Stimulated activated CD4-positive, alpha-beta T cell treated with anti-CD3 and anti-CD28 coated beads, TNF-alpha, amount 100 ng/mL, for 24 hours (primary cell): ENCODE measurements at regions not wholly inside any gene's neighbourhood (a gene's known extent, or its start where the extent isn't known, plus 50 kb on each side); places are given as distances from the start of the nearest gene placed in this dataset.
"Not testable (repeated sequence)": the region's sequence is repeated elsewhere in the genome, so short reads cannot be mapped to it uniquely, and the experiment has no call there.

ENCODE experiments used
- DNase-seq, 3 experiments: peaks; one replicate each; pipeline ENCODE4 v3.0.0-alpha.2; 2020; ENCODE audit warnings: low read depth in 3 of 3

- no peak for DNase-seq
These were observed 101.2 kb upstream of the SMAD3 start for GRCh38 chr15:66964111-66964738.

GRCh38 chr15:66964791-66965190, 100.6 kb upstream of the SMAD3 start:
- no peak for DNase-seq

- no peak for DNase-seq
These were observed 100.1 kb upstream of the SMAD3 start for GRCh38 chr15:66965201-66965900.

GRCh38 chr15:66966256-66966655, 99.1 kb upstream of the SMAD3 start:
- DNase-seq, result no peak

- DNase-seq, result no peak
These were observed 96.4 kb upstream of the SMAD3 start for GRCh38 chr15:66968806-66969596.

- not testable (repeated sequence) for DNase-seq
These were observed 91.3 kb upstream of the SMAD3 start for GRCh38 chr15:66974131-66974530.

- not testable (repeated sequence) for DNase-seq
These were observed 89.2 kb upstream of the SMAD3 start for GRCh38 chr15:66976106-66976640.

- not testable (repeated sequence) for DNase-seq
These were observed 85.1 kb upstream of the SMAD3 start for GRCh38 chr15:66980326-66980725.

- no peak for DNase-seq
These were observed 83.6 kb upstream of the SMAD3 start for GRCh38 chr15:66981771-66982170.

GRCh38 chr15:66982250-66982649, 83.2 kb upstream of the SMAD3 start:
- no peak for DNase-seq

GRCh38 chr15:66982816-66983215, 82.6 kb upstream of the SMAD3 start:
- DNase-seq, result no peak

GRCh38 chr15:66985653-66986052, 79.7 kb upstream of the SMAD3 start:
- DNase-seq, result no peak

GRCh38 chr15:66986951-66987350, 78.5 kb upstream of the SMAD3 start:
- no peak for DNase-seq

GRCh38 chr15:66993090-66993489, 72.3 kb upstream of the SMAD3 start:
- DNase-seq, result no peak

- no peak for DNase-seq
These were observed 71.3 kb upstream of the SMAD3 start for GRCh38 chr15:66993874-66994696.

GRCh38 chr15:66994927-66995656, 70.3 kb upstream of the SMAD3 start:
- DNase-seq, result no peak

- no peak for DNase-seq
These were observed 69.3 kb upstream of the SMAD3 start for GRCh38 chr15:66996094-66996493.

- no peak for DNase-seq
These were observed 68.2 kb upstream of the SMAD3 start for GRCh38 chr15:66997212-66997611.

- not testable (repeated sequence) for DNase-seq
These were observed 67.2 kb upstream of the SMAD3 start for GRCh38 chr15:66998234-66998633.

- no peak for DNase-seq
These were observed 66.1 kb upstream of the SMAD3 start for GRCh38 chr15:66999046-66999968.
